Natural killer cell (primary cell): ENCODE measurements at regions not wholly inside any gene's neighbourhood (a gene's known extent, or its start where the extent isn't known, plus 50 kb on each side); places are given as distances from the start of the nearest gene placed in this dataset.

Experiments
- ATAC-seq, 3 donors: fragments of 150-1000 bp in 2 of 3; fragments of 200-7000 bp in 1 of 3; cut with Tn5 transposase; 1 replicate in 1 of 3; 2 replicates in 2 of 3; pipeline ENCODE4 v1.10.0; 2021; ENCODE audit warnings: mild to moderate bottlenecking in 2 of 3, moderate library complexity in 2 of 3
- DNase-seq, 2 donors: peaks; one replicate each; pipeline versions ENCODE4 v3.0.0 to v3.0.0-alpha.2; 2013 to 2021; ENCODE audit warnings: mixed read lengths in 1 of 2
- H3K27ac ChIP-seq: one replicate; pipeline ENCODE4 v1.5.1; 2013; ENCODE audit warnings: mild to moderate bottlenecking, low read length
- H3K27me3 ChIP-seq: one replicate; pipeline ENCODE4 v1.6.1; 2013; ENCODE audit warnings: low read length; ENCODE audit not compliant: control insufficient read depth, insufficient read depth
- H3K36me3 ChIP-seq: one replicate; pipeline ENCODE4 v1.6.1; 2013; ENCODE audit warnings: low read length; ENCODE audit not compliant: control insufficient read depth, insufficient read depth
- H3K4me1 ChIP-seq: one replicate; pipeline ENCODE4 v1.6.1; 2013; ENCODE audit warnings: low read length; ENCODE audit not compliant: control insufficient read depth, insufficient read depth
- H3K4me3 ChIP-seq: one replicate; pipeline ENCODE4 v1.5.1; 2013; ENCODE audit warnings: low read length
- H3K9me3 ChIP-seq: one replicate; pipeline ENCODE4 v1.6.1; 2013; ENCODE audit warnings: low read length; ENCODE audit not compliant: control insufficient read depth, insufficient read depth
- H3K27ac Mint-ChIP-seq, 2 donors: one replicate each; pipeline ENCODE4 v1.8.0; 2022; ENCODE audit warnings: mild to moderate bottlenecking in 2 of 2, mixed read lengths in 2 of 2, moderate library complexity in 1 of 2
- H3K27me3 Mint-ChIP-seq, 2 donors: one replicate each; pipeline ENCODE4 v1.8.0; 2022; ENCODE audit warnings: low read depth in 2 of 2, mixed read lengths in 2 of 2
- H3K36me3 Mint-ChIP-seq: one replicate; pipeline ENCODE4 v1.8.0; 2022; ENCODE audit warnings: mixed read lengths
- H3K4me1 Mint-ChIP-seq, 2 donors: one replicate each; pipeline ENCODE4 v1.8.0; 2022; ENCODE audit warnings: mixed read lengths in 2 of 2
- H3K4me3 Mint-ChIP-seq: one replicate; pipeline ENCODE4 v1.8.0; 2022; ENCODE audit warnings: mild to moderate bottlenecking, moderate library complexity, mixed read lengths
- H3K9me3 Mint-ChIP-seq, 2 donors: one replicate each; pipeline ENCODE4 v1.8.0; 2022; ENCODE audit warnings: mixed read lengths in 2 of 2
- CTCF ChIP-seq: fragments of 200-600 bp; IDR thresholded peaks from one replicate; pipeline ENCODE4 v1.8.0; 2022; ENCODE audit warnings: antibody characterized with exemption
- WGBS: methylation state at CpG from one replicate; pipeline ENCODE4 v1.1.7; 2013; ENCODE audit warnings: missing lambda C conversion rate; ENCODE audit not compliant: insufficient coverage; 5-methylcytosine and 5-hydroxymethylcytosine counted together
- intact Hi-C: fragments of 100-400 bp; cut with micrococcal nuclease; formaldehyde crosslinking; loops from one replicate; pipeline ENCODE4 v1.14.2; 2022

GRCh38 chrX:41001327-41001726 is 83.9 kb upstream of the USP9X start:
- Mint-ChIP-seq H3K27ac (no peak overlapping the region), H3K9me3 (no peaks in the 10 kb centered on the region), H3K27me3 (no peaks in the 10 kb centered on the region), H3K36me3 (no peaks in the 10 kb centered on the region), H3K4me1 (no peaks in the 10 kb centered on the region), H3K4me3 (no peak overlapping the region)
- Histone ChIP-seq H3K4me1 (no peaks in the 10 kb centered on the region), H3K9me3 (no peaks in the 10 kb centered on the region), H3K27ac (no peak overlapping the region), H3K27me3 (no peaks in the 10 kb centered on the region), H3K4me3 (no peak overlapping the region), H3K36me3 (no peaks in the 10 kb centered on the region)
- DNase-seq (no peak), ATAC-seq (no peak)
- TF ChIP-seq CTCF = no peak
- intact Hi-C loops = no loop called here

- Mint-ChIP-seq H3K36me3 (no peaks in the 10 kb centered on the region), H3K27ac (no peak overlapping the region), H3K4me1 (no peaks in the 10 kb centered on the region), H3K27me3 (no peaks in the 10 kb centered on the region), H3K4me3 (no peak overlapping the region), H3K9me3 (no peaks in the 10 kb centered on the region)
- Histone ChIP-seq H3K4me1 (no peaks in the 10 kb centered on the region), H3K4me3 (no peak overlapping the region), H3K27ac (no peak overlapping the region), H3K9me3 (no peaks in the 10 kb centered on the region), H3K36me3 (no peaks in the 10 kb centered on the region), H3K27me3 (no peaks in the 10 kb centered on the region)
- WGBS = 83% methylated on average over 6 of the region's 6 CpGs
- no peak for TF ChIP-seq CTCF
- DNase-seq (no peak), ATAC-seq (no peak)
- intact Hi-C loops = no loop called here
These were observed 83.2 kb upstream of the USP9X start for GRCh38 chrX:41002026-41002425.

- H3K9me3 Mint-ChIP-seq = no peaks in the 10 kb centered on the region
- H3K4me1 Mint-ChIP-seq = no peaks in the 10 kb centered on the region
- Histone ChIP-seq H3K36me3 (no peaks in the 10 kb centered on the region), H3K27ac (no peak overlapping the region), H3K9me3 (no peaks in the 10 kb centered on the region), H3K4me3 (no peak overlapping the region), H3K27me3 (no peaks in the 10 kb centered on the region), H3K4me1 (no peaks in the 10 kb centered on the region)
- H3K36me3 Mint-ChIP-seq = no peaks in the 10 kb centered on the region
- ATAC-seq (no peak), DNase-seq (no peak)
- no peaks in the 10 kb centered on the region for H3K27me3 Mint-ChIP-seq
- H3K27ac Mint-ChIP-seq = no peak overlapping the region
- TF ChIP-seq CTCF = no peak
- intact Hi-C loops = no loop called here
- 87% methylated on average over 3 of the region's 3 CpGs for WGBS
- no peak overlapping the region for H3K4me3 Mint-ChIP-seq
These were observed 81.6 kb upstream of the USP9X start for GRCh38 chrX:41003506-41004270.

- Mint-ChIP-seq H3K4me3 (no peak overlapping the region), H3K27me3 (peaks cover 0 to 2% of the 10 kb centered on the region in 2 donors), H3K9me3 (no peaks in the 10 kb centered on the region), H3K36me3 (no peaks in the 10 kb centered on the region), H3K4me1 (peaks cover 1 to 9% of the 10 kb centered on the region in 2 donors), H3K27ac (no peak overlapping the region)
- Histone ChIP-seq H3K4me3 (no peak overlapping the region), H3K36me3 (no peaks in the 10 kb centered on the region), H3K9me3 (no peaks in the 10 kb centered on the region), H3K4me1 (peaks cover 10% of the 10 kb centered on the region), H3K27me3 (no peaks in the 10 kb centered on the region), H3K27ac (no peak overlapping the region)
- no peak for DNase-seq
- no peak for ATAC-seq
- no peak for TF ChIP-seq CTCF
- intact Hi-C loops = no loop called here
- 7% methylated on average over 3 of the region's 3 CpGs for whole genome bisulfite sequencing
These were observed 79.7 kb upstream of the USP9X start for GRCh38 chrX:41005445-41005992.
